Small intestine (tissue), 7 donors: ENCODE measurements at regions not wholly inside any gene's neighbourhood (a gene's known extent, or its start where the extent isn't known, plus 50 kb on each side); places are given as distances from the start of the nearest gene placed in this dataset.
"Not testable (repeated sequence)": the region's sequence is repeated elsewhere in the genome, so short reads cannot be mapped to it uniquely, and the experiment has no call there.

Experiments used
- DNase-seq, 2 donors: peaks; one replicate each; pipeline versions ENCODE4 v3.0.0 to v3.0.0-alpha.2; 2013
- FAIRE-seq: peaks from 2 replicates; lab custom pipeline; 2012; peaks lifted over from hg19 to GRCh38; lab: Jason Lieb, UNC
- H3K27ac ChIP-seq, 3 donors: one replicate each; pipeline ENCODE4 v1.5.1; 2013; ENCODE audit warnings: low read length in 2 of 3, mild to moderate bottlenecking in 2 of 3, control low read depth in 1 of 3, inconsistent platforms in 1 of 3, low read depth in 1 of 3, moderate library complexity in 1 of 3
- H3K27me3 ChIP-seq, 3 donors: one replicate each; pipeline ENCODE4 v1.6.1; 2013; ENCODE audit warnings: low read length in 3 of 3, inconsistent platforms in 1 of 3; ENCODE audit not compliant: control insufficient read depth in 3 of 3, insufficient read depth in 3 of 3
- H3K36me3 ChIP-seq, 3 donors: one replicate each; pipeline ENCODE4 v1.6.1; 2013; ENCODE audit warnings: low read length in 3 of 3, inconsistent platforms in 1 of 3, low read depth in 1 of 3, mild to moderate bottlenecking in 1 of 3, moderate library complexity in 1 of 3; ENCODE audit not compliant: control insufficient read depth in 3 of 3, insufficient read depth in 2 of 3
- H3K4me1 ChIP-seq, 3 donors: one replicate each; pipeline ENCODE4 v1.6.1; 2013; ENCODE audit warnings: low read length in 2 of 3, inconsistent platforms in 1 of 3, low read depth in 1 of 3, mild to moderate bottlenecking in 1 of 3, moderate library complexity in 1 of 3; ENCODE audit not compliant: control insufficient read depth in 3 of 3, insufficient read depth in 2 of 3
- H3K4me3 ChIP-seq, 3 donors: one replicate each; pipeline ENCODE4 v1.5.1; 2013; ENCODE audit warnings: low read length in 3 of 3, control low read depth in 1 of 3, inconsistent platforms in 1 of 3, low read depth in 1 of 3, mild to moderate bottlenecking in 1 of 3, moderate library complexity in 1 of 3
- H3K9me3 ChIP-seq, 2 donors: one replicate each; pipeline ENCODE4 v1.6.1; 2013; ENCODE audit warnings: low read depth in 1 of 2, low read length in 1 of 2; ENCODE audit not compliant: control insufficient read depth in 2 of 2, insufficient read depth in 1 of 2
- WGBS, 3 donors: extraction: QIAGEN DNeasy Blood & Tissue Kit; methylation state at CpG; one replicate each; pipeline ENCODE4 v1.1.7; 2013; 5-methylcytosine and 5-hydroxymethylcytosine counted together
- donor health status: healthy with polysubstance abuse.
- donor health status: control.
- donor health status: control.
- donor health status: Bipolar disorder and iron deficiency.
- donor health status: healthy.

- H3K27ac ChIP-seq: peak overlapping the region in 1 of 3 donors; percentile 73
- no peaks in the 10 kb centered on the region for H3K27me3 ChIP-seq
- FAIRE-seq: no peak
- H3K4me1 ChIP-seq: peaks cover 0 to 12% (median 0%) of the 10 kb centered on the region in 3 donors
- peak; percentile 16 to 90 for DNase-seq
- peak overlapping the region in 1 of 3 donors; percentile 16 for H3K4me3 ChIP-seq
- peaks cover 0 to 10% of the 10 kb centered on the region in 2 donors for H3K9me3 ChIP-seq
- WGBS, 3 donors: 24 to 49% (median 27%) methylated on average over 15 of the region's 15 CpGs
- H3K36me3 ChIP-seq: no peaks in the 10 kb centered on the region
Measured at GRCh38 chr7:152574892-152575548, 100.9 kb downstream of the XRCC2 start.

GRCh38 chr7:152573186-152573585 is 102.8 kb downstream of the XRCC2 start:
- not testable (repeated sequence) for FAIRE-seq, H3K27me3 ChIP-seq, H3K36me3 ChIP-seq, DNase-seq, H3K27ac ChIP-seq, H3K4me3 ChIP-seq, H3K9me3 ChIP-seq
- peaks cover 0 to 12% (median 0%) of the 10 kb centered on the region in 3 donors for H3K4me1 ChIP-seq
- 84 to 91% (median 85%) methylated on average over 6 of the region's 6 CpGs for WGBS, 3 donors

- WGBS, 3 donors: 82 to 98% (median 93%) methylated on average over 5 of the region's 5 CpGs
- no peaks in the 10 kb centered on the region for H3K27me3 ChIP-seq
- no peaks in the 10 kb centered on the region for H3K36me3 ChIP-seq
- no peak overlapping the region for H3K27ac ChIP-seq
- H3K9me3 ChIP-seq: peaks cover 0 to 5% of the 10 kb centered on the region in 2 donors
- H3K4me1 ChIP-seq: peaks cover 0 to 12% (median 0%) of the 10 kb centered on the region in 3 donors
- no peak for FAIRE-seq
- no peak overlapping the region for H3K4me3 ChIP-seq
- DNase-seq: no peak
Measured at GRCh38 chr7:152572101-152572500, 103.8 kb downstream of the XRCC2 start.

GRCh38 chr7:152571068-152571467 is 104.9 kb downstream of the XRCC2 start:
- DNase-seq (no peak), FAIRE-seq (no peak)
- no peaks in the 10 kb centered on the region for H3K9me3 ChIP-seq
- H3K27ac ChIP-seq: no peak overlapping the region
- WGBS, 3 donors: 69 to 86% (median 86%) methylated on average over 6 of the region's 6 CpGs
- H3K27me3 ChIP-seq: no peaks in the 10 kb centered on the region
- H3K36me3 ChIP-seq: no peaks in the 10 kb centered on the region
- peaks cover 0 to 12% (median 0%) of the 10 kb centered on the region in 3 donors for H3K4me1 ChIP-seq
- no peak overlapping the region for H3K4me3 ChIP-seq

GRCh38 chr7:152568972-152569371 is 107.0 kb downstream of the XRCC2 start:
- Histone ChIP-seq H3K36me3 (no peaks in the 10 kb centered on the region), H3K9me3 (no peaks in the 10 kb centered on the region), H3K27me3 (peaks cover 0 to 3% (median 0%) of the 10 kb centered on the region in 3 donors), H3K27ac (no peak overlapping the region), H3K4me1 (no peaks in the 10 kb centered on the region), H3K4me3 (no peak overlapping the region)
- 45 to 70% (median 60%) methylated on average over 6 of the region's 6 CpGs for WGBS, 3 donors
- FAIRE-seq: no peak
- peak in 1 of 2 donors; percentile 72 for DNase-seq

GRCh38 chr7:152565731-152566130 is 110.2 kb downstream of the XRCC2 start:
- DNase-seq (no peak), FAIRE-seq (no peak)
- Histone ChIP-seq H3K36me3 (no peaks in the 10 kb centered on the region), H3K27me3 (peaks cover 0 to 3% (median 0%) of the 10 kb centered on the region in 3 donors), H3K27ac (no peak overlapping the region), H3K9me3 (no peaks in the 10 kb centered on the region), H3K4me1 (no peaks in the 10 kb centered on the region), H3K4me3 (no peak overlapping the region)
- 67 to 89% (median 86%) methylated on average over 13 of the region's 13 CpGs for WGBS, 3 donors

- H3K36me3 ChIP-seq: no peaks in the 10 kb centered on the region
- no peaks in the 10 kb centered on the region for H3K4me1 ChIP-seq
- WGBS, 3 donors: 59 to 67% (median 59%) methylated on average over 8 of the region's 8 CpGs
- peaks cover 0 to 3% (median 0%) of the 10 kb centered on the region in 3 donors for H3K27me3 ChIP-seq
- no peak overlapping the region for H3K4me3 ChIP-seq
- H3K27ac ChIP-seq: no peak overlapping the region
- DNase-seq (no peak), FAIRE-seq (no peak)
- H3K9me3 ChIP-seq: no peaks in the 10 kb centered on the region
Measured at GRCh38 chr7:152564656-152565250, 111.2 kb downstream of the XRCC2 start.

GRCh38 chr7:152556013-152556755 is 119.8 kb downstream of the XRCC2 start:
- Histone ChIP-seq H3K4me3 (no peak overlapping the region), H3K27ac (no peak overlapping the region), H3K27me3 (no peaks in the 10 kb centered on the region), H3K9me3 (no peaks in the 10 kb centered on the region), H3K36me3 (no peaks in the 10 kb centered on the region), H3K4me1 (no peaks in the 10 kb centered on the region)
- 80 to 87% (median 87%) methylated on average over 20 of the region's 20 CpGs for WGBS, 3 donors
- DNase-seq: peak in 1 of 2 donors; percentile 30
- no peak for FAIRE-seq
